Panc1 (cell line): ENCODE measurements at regions not wholly inside any gene's neighbourhood (a gene's known extent, or its start where the extent isn't known, plus 50 kb on each side); places are given as distances from the start of the nearest gene placed in this dataset.

Experiments
- ATAC-seq: fragments of 200-7000 bp; cut with Tn5 transposase; 2 replicates; pipeline ENCODE4 v1.9.1; 2020; ENCODE audit warnings: mild to moderate bottlenecking, moderate library complexity
- BruUV-seq: library from RNA; stranded (reverse); fragments of 400-500 nt; replicated peaks from 2 replicates; lab custom pipeline; 2021; lab: Mats Ljungman, UMichigan
- CTCF ChIA-PET: fragments of 300-600 bp; sonication (Branson Sonifier 250); formaldehyde crosslinking; loops from one replicate; lab custom pipeline; 2022; ENCODE audit warnings: antibody characterized with exemption; lab: Charles Lee
- POLR2A ChIA-PET: fragments of 300-600 bp; sonication (Branson Sonifier 250); formaldehyde crosslinking; loops from one replicate; lab custom pipeline; 2022; ENCODE audit warnings: antibody characterized with exemption; lab: Charles Lee
- DNase-seq: peaks from one replicate; pipeline ENCODE4 v3.0.0-alpha.2; 2010; ENCODE audit warnings: low read depth, low spot score
- H3K27ac ChIP-seq: 2 replicates; pipeline ENCODE4 v1.5.1; 2011; ENCODE audit warnings: mild to moderate bottlenecking, low read length, inconsistent platforms
- H3K27me3 ChIP-seq: fragments of 200-500 bp; sonication (Bioruptor generic); 2 replicates; pipeline ENCODE4 v1.6.0; 2014; ENCODE audit warnings: low read length, inconsistent platforms; ENCODE audit not compliant: control insufficient read depth, insufficient read depth
- H3K36me3 ChIP-seq: fragments of 200-500 bp; sonication (Bioruptor generic); 2 replicates; pipeline ENCODE4 v1.5.1; 2014; ENCODE audit warnings: inconsistent platforms, mild to moderate bottlenecking, low read length, moderate library complexity; ENCODE audit not compliant: control insufficient read depth, insufficient read depth
- H3K4me1 ChIP-seq: 2 replicates; pipeline ENCODE4 v1.5.1; 2011; ENCODE audit warnings: inconsistent platforms, mild to moderate bottlenecking, low read length, moderate library complexity; ENCODE audit not compliant: control insufficient read depth, insufficient read depth
- H3K4me3 ChIP-seq, 2 experiments: 2 replicates each; pipeline ENCODE4 v1.5.1; 2011 to 2012; ENCODE audit warnings: low read depth in 2 of 2, low read length in 2 of 2, mild to moderate bottlenecking in 2 of 2, inconsistent platforms in 1 of 2, moderate library complexity in 1 of 2
- H3K9me3 ChIP-seq: fragments of 200-500 bp; sonication (Bioruptor generic); 2 replicates; pipeline ENCODE4 v1.5.1; 2014; ENCODE audit warnings: low read depth, mild to moderate bottlenecking, inconsistent platforms, low read length, moderate library complexity; ENCODE audit not compliant: control insufficient read depth, insufficient read depth
- POLR2AphosphoS5 ChIP-seq: IDR thresholded peaks from 2 replicates; pipeline ENCODE4 v1.6.1; 2012; ENCODE audit warnings: mild to moderate bottlenecking, low read depth, low read length, moderate library complexity
- SIN3A ChIP-seq: IDR thresholded peaks from 2 replicates; pipeline ENCODE4 v1.6.1; 2012; ENCODE audit warnings: low read depth, mild to moderate bottlenecking, low read length, moderate library complexity, borderline replicate concordance; ENCODE audit not compliant: insufficient read depth
- TCF7L2 ChIP-seq: IDR thresholded peaks from 2 replicates; pipeline ENCODE4 v1.6.1; 2011; ENCODE audit warnings: mild to moderate bottlenecking, low read depth, low read length, inconsistent platforms
- in situ Hi-C: cut with HindIII; loops from 2 replicates; pipeline ENCODE4 v1.10.0; 2016; ENCODE audit warnings: low sequenced_read_pairs, low pct_unique_long_range_greater_than_20kb
- intact Hi-C: fragments of 100-400 bp; cut with micrococcal nuclease; formaldehyde crosslinking; loops from one replicate; pipeline ENCODE4 v1.10.0; 2022; ENCODE audit not compliant: unreplicated experiment
- TF ChIP-seq, protein P1 (sequence below): fragments of 450-650 bp; IDR thresholded peaks from 2 replicates; pipeline ENCODE4 v1.5.1; 2017; ENCODE audit warnings: mild to moderate bottlenecking
- TF ChIP-seq, protein P2 (sequence below), 2 experiments: IDR thresholded peaks; 2 replicates each; pipeline ENCODE4 v1.6.1; 2011 to 2012; ENCODE audit warnings: low read depth in 2 of 2, control low read depth in 1 of 2, low read length in 1 of 2, mild to moderate bottlenecking in 1 of 2, moderate library complexity in 1 of 2; ENCODE audit not compliant: insufficient read depth in 1 of 2

DNA sequence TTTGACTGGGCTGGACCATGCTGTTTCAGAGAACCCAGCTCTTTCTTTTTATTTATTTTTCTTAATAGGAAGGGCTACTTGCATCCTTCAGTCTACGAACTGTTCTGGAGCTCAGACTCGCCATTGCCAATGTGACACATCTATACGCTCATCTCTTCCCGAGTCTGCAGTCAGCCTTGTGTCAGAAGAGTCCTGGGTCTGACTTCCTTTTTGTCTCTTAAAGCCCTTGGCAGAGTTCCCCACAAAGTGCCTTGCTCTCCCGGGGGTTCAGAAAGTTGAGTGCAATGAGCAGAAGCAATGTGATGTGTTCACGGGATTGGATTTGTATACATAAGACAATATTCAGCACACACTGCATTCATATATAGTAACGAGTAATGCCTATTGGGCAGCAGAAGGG lies 140.4 kb downstream of the ATPSCKMT start:
- Histone ChIP-seq H3K36me3 (no peaks in the 10 kb centered on the region), H3K4me3 (no peak overlapping the region), H3K4me1 (no peaks in the 10 kb centered on the region), H3K9me3 (no peaks in the 10 kb centered on the region), H3K27me3 (no peaks in the 10 kb centered on the region), H3K27ac (no peak overlapping the region)
- ATAC-seq, result no peak
- TF ChIP-seq POLR2AphosphoS5 (no peak), TCF7L2 (no peak), SIN3A (no peak)
- TF ChIP-seq, protein P1, sequence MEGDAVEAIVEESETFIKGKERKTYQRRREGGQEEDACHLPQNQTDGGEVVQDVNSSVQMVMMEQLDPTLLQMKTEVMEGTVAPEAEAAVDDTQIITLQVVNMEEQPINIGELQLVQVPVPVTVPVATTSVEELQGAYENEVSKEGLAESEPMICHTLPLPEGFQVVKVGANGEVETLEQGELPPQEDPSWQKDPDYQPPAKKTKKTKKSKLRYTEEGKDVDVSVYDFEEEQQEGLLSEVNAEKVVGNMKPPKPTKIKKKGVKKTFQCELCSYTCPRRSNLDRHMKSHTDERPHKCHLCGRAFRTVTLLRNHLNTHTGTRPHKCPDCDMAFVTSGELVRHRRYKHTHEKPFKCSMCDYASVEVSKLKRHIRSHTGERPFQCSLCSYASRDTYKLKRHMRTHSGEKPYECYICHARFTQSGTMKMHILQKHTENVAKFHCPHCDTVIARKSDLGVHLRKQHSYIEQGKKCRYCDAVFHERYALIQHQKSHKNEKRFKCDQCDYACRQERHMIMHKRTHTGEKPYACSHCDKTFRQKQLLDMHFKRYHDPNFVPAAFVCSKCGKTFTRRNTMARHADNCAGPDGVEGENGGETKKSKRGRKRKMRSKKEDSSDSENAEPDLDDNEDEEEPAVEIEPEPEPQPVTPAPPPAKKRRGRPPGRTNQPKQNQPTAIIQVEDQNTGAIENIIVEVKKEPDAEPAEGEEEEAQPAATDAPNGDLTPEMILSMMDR, result no peak
- TF ChIP-seq, protein P2, sequence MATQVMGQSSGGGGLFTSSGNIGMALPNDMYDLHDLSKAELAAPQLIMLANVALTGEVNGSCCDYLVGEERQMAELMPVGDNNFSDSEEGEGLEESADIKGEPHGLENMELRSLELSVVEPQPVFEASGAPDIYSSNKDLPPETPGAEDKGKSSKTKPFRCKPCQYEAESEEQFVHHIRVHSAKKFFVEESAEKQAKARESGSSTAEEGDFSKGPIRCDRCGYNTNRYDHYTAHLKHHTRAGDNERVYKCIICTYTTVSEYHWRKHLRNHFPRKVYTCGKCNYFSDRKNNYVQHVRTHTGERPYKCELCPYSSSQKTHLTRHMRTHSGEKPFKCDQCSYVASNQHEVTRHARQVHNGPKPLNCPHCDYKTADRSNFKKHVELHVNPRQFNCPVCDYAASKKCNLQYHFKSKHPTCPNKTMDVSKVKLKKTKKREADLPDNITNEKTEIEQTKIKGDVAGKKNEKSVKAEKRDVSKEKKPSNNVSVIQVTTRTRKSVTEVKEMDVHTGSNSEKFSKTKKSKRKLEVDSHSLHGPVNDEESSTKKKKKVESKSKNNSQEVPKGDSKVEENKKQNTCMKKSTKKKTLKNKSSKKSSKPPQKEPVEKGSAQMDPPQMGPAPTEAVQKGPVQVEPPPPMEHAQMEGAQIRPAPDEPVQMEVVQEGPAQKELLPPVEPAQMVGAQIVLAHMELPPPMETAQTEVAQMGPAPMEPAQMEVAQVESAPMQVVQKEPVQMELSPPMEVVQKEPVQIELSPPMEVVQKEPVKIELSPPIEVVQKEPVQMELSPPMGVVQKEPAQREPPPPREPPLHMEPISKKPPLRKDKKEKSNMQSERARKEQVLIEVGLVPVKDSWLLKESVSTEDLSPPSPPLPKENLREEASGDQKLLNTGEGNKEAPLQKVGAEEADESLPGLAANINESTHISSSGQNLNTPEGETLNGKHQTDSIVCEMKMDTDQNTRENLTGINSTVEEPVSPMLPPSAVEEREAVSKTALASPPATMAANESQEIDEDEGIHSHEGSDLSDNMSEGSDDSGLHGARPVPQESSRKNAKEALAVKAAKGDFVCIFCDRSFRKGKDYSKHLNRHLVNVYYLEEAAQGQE (IDR thresholded peaks at IDR 0.05; ENCODE audit: insufficient read depth in 1 of 2, low read depth in 2 of 2, low read length in 1 of 2), result no peak
- DNase-seq, result no peak
- in situ Hi-C loops (no loop called here), intact Hi-C loops (no loop called here)
- no TSS peak for BruUV-seq
- ChIA-PET CTCF (no interaction called here), POLR2A (no interaction called here)

DNA sequence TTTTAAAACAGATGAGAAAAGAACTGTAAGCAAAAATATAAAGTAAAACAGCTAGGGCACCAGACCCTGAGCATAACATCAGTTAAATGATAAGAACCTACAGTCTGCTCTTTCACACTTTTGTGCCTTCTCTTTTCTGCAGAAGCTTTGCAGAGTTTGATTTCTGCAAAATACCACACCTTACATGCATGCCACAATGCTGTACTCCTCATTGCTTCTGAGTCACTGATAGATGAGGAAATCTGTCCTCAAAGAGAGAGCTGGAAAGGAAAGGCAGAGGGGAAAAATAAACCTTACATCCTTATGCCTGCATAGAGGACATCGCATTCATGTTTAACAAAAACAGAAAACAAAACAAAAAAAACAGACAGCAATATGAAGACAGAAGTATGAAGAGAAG lies 142.9 kb downstream of the ATPSCKMT start:
- Histone ChIP-seq H3K27me3 (no peaks in the 10 kb centered on the region), H3K36me3 (no peaks in the 10 kb centered on the region), H3K4me1 (no peaks in the 10 kb centered on the region), H3K27ac (no peak overlapping the region), H3K9me3 (no peaks in the 10 kb centered on the region), H3K4me3 (no peak overlapping the region)
- no peak for DNase-seq
- intact Hi-C loops, result no loop called here
- ChIA-PET CTCF (interaction anchor here (0.5 kb wide), 1 partner anchor 40 kb away, joined by 4 read pairs; no protein-coding TSS in a partner anchor), POLR2A (no interaction called here)
- TF ChIP-seq, protein P1, result no peak
- TF ChIP-seq SIN3A (no peak), TCF7L2 (no peak), POLR2AphosphoS5 (no peak)
- TF ChIP-seq, protein P2 (IDR thresholded peaks at IDR 0.05; ENCODE audit: insufficient read depth in 1 of 2, low read depth in 2 of 2, low read length in 1 of 2), result no peak
- BruUV-seq, result no TSS peak
- in situ Hi-C loops, result no loop called here
- no peak for ATAC-seq
